Liver (tissue), 3 donors: ENCODE measurements at regions not wholly inside any gene's neighbourhood (a gene's known extent, or its start where the extent isn't known, plus 50 kb on each side); places are given as distances from the start of the nearest gene placed in this dataset.

Source experiments
- ATF3 ChIP-seq: IDR thresholded peaks from 2 replicates; pipeline ENCODE4 v1.6.1; 2016; ENCODE audit warnings: antibody characterized with exemption
- FOXA1 ChIP-seq: IDR thresholded peaks from 2 replicates; pipeline ENCODE4 v1.6.1; 2016; ENCODE audit warnings: antibody characterized with exemption
- HNF4A ChIP-seq, 2 donors: conservative IDR thresholded peaks; 2 replicates each; pipeline ENCODE4 v1.6.1; 2016; ENCODE audit warnings: antibody characterized with exemption in 2 of 2, mild to moderate bottlenecking in 2 of 2
- HNF4G ChIP-seq: IDR thresholded peaks from 2 replicates; pipeline ENCODE4 v1.6.1; 2016; ENCODE audit warnings: antibody characterized with exemption
- MAX ChIP-seq: IDR thresholded peaks from 2 replicates; pipeline ENCODE4 v1.6.1; 2016; ENCODE audit warnings: antibody characterized with exemption
- RAD21 ChIP-seq, 2 donors: IDR thresholded peaks; 2 replicates each; pipeline ENCODE4 v1.6.1; 2016; ENCODE audit warnings: antibody characterized with exemption in 2 of 2, mild to moderate bottlenecking in 2 of 2
- RXRA ChIP-seq, 2 donors: IDR thresholded peaks; 2 replicates each; pipeline ENCODE4 v1.6.1; 2017 to 2018; ENCODE audit warnings: antibody characterized with exemption in 2 of 2, mild to moderate bottlenecking in 1 of 2
- SP1 ChIP-seq: IDR thresholded peaks from 2 replicates; pipeline ENCODE4 v1.6.1; 2018; ENCODE audit warnings: antibody characterized with exemption, mild to moderate bottlenecking
- TAF1 ChIP-seq: conservative IDR thresholded peaks from 2 replicates; pipeline ENCODE4 v1.6.1; 2016; ENCODE audit warnings: antibody characterized with exemption, mild to moderate bottlenecking
- YY1 ChIP-seq: IDR thresholded peaks from 2 replicates; pipeline ENCODE4 v1.6.1; 2016; ENCODE audit warnings: antibody characterized with exemption, mild to moderate bottlenecking
- TF ChIP-seq, protein P1 (sequence below): IDR thresholded peaks from 2 replicates; pipeline ENCODE4 v1.6.1; 2016; ENCODE audit warnings: antibody characterized with exemption, mild to moderate bottlenecking
- TF ChIP-seq, protein P2 (sequence below): fragments of 150-350 bp; IDR thresholded peaks from 2 replicates; pipeline ENCODE4 v1.5.1; 2017; ENCODE audit warnings: improper control_type of control experiment, low read depth, low read length; ENCODE audit not compliant: missing input control
- TF ChIP-seq, protein P3 (sequence below): IDR thresholded peaks from 2 replicates; pipeline ENCODE4 v1.6.1; 2016; ENCODE audit warnings: antibody characterized with exemption
- donor health status: healthy.
- donor health status: healthy.

- no peak for TF ChIP-seq FOXA1
- TF ChIP-seq, protein P1, sequence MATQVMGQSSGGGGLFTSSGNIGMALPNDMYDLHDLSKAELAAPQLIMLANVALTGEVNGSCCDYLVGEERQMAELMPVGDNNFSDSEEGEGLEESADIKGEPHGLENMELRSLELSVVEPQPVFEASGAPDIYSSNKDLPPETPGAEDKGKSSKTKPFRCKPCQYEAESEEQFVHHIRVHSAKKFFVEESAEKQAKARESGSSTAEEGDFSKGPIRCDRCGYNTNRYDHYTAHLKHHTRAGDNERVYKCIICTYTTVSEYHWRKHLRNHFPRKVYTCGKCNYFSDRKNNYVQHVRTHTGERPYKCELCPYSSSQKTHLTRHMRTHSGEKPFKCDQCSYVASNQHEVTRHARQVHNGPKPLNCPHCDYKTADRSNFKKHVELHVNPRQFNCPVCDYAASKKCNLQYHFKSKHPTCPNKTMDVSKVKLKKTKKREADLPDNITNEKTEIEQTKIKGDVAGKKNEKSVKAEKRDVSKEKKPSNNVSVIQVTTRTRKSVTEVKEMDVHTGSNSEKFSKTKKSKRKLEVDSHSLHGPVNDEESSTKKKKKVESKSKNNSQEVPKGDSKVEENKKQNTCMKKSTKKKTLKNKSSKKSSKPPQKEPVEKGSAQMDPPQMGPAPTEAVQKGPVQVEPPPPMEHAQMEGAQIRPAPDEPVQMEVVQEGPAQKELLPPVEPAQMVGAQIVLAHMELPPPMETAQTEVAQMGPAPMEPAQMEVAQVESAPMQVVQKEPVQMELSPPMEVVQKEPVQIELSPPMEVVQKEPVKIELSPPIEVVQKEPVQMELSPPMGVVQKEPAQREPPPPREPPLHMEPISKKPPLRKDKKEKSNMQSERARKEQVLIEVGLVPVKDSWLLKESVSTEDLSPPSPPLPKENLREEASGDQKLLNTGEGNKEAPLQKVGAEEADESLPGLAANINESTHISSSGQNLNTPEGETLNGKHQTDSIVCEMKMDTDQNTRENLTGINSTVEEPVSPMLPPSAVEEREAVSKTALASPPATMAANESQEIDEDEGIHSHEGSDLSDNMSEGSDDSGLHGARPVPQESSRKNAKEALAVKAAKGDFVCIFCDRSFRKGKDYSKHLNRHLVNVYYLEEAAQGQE, result no peak
- TF ChIP-seq, protein P2, sequence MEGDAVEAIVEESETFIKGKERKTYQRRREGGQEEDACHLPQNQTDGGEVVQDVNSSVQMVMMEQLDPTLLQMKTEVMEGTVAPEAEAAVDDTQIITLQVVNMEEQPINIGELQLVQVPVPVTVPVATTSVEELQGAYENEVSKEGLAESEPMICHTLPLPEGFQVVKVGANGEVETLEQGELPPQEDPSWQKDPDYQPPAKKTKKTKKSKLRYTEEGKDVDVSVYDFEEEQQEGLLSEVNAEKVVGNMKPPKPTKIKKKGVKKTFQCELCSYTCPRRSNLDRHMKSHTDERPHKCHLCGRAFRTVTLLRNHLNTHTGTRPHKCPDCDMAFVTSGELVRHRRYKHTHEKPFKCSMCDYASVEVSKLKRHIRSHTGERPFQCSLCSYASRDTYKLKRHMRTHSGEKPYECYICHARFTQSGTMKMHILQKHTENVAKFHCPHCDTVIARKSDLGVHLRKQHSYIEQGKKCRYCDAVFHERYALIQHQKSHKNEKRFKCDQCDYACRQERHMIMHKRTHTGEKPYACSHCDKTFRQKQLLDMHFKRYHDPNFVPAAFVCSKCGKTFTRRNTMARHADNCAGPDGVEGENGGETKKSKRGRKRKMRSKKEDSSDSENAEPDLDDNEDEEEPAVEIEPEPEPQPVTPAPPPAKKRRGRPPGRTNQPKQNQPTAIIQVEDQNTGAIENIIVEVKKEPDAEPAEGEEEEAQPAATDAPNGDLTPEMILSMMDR, result no peak
- no peak for TF ChIP-seq RAD21 (IDR thresholded peaks at IDR 0.05)
- no peak for TF ChIP-seq HNF4A (conservative IDR thresholded peaks at IDR 0.05)
- TF ChIP-seq, protein P3, sequence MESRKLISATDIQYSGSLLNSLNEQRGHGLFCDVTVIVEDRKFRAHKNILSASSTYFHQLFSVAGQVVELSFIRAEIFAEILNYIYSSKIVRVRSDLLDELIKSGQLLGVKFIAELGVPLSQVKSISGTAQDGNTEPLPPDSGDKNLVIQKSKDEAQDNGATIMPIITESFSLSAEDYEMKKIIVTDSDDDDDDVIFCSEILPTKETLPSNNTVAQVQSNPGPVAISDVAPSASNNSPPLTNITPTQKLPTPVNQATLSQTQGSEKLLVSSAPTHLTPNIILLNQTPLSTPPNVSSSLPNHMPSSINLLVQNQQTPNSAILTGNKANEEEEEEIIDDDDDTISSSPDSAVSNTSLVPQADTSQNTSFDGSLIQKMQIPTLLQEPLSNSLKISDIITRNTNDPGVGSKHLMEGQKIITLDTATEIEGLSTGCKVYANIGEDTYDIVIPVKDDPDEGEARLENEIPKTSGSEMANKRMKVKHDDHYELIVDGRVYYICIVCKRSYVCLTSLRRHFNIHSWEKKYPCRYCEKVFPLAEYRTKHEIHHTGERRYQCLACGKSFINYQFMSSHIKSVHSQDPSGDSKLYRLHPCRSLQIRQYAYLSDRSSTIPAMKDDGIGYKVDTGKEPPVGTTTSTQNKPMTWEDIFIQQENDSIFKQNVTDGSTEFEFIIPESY, result no peak
- TF ChIP-seq MAX, result no peak
- no peak for TF ChIP-seq YY1
- TF ChIP-seq ATF3, result no peak
- TF ChIP-seq TAF1, result no peak
- no peak for TF ChIP-seq HNF4G
- TF ChIP-seq SP1, result no peak
- TF ChIP-seq RXRA (IDR thresholded peaks at IDR 0.05), result no peak
Measured at GRCh38 chr16:51343411-51343810, 192.3 kb upstream of the SALL1 start.
